ENCODE measurements at regions not wholly inside any gene's neighbourhood (a gene's known extent, or its start where the extent isn't known, plus 50 kb on each side); places are given as distances from the start of the nearest gene placed in this dataset.

DNA sequence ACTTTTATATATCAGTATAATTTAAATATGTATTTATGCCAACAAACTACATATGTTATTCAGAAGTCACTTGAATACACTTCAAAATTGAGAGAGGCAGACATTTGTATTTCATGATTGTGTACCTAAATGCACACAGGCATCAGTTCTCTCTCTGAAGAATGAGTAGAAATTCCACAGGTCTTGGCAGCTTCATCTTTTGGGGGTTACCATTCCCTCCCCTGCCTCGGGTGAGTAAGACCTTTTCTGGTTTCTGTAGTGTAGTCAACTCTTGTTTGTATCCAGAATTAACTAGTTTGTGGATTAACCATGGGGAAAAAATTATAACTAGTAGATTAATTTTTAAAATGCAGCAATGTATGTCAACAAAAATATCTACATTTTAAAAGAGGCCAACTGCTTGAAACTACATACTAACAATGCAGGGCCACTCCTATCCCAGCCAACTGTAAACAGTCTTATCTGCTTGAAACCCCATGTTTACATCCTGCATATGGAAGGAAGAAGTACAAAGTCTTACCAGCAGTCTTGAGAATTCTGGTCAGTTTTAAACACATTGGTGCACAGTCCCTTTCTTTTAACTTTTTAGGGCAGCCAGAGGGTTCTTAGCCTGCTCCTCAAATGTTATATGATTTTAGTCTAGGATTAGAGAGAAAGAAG lies 339.6 kb upstream of the KIF2A start:
- DNase-seq (peak; percentile 25 to 67), FAIRE-seq (no peak)
- peak overlapping the region in 1 of 3 donors; percentile 59 for H3K27ac ChIP-seq (ENCODE audit: low read depth in 1 of 3, low read length in 2 of 3)

GRCh38 chr5:61966997-61967396 lies 339.0 kb upstream of the KIF2A start:
- FAIRE-seq: no peak
- 60 to 75% (median 71%) methylated on average over 8 of the region's 8 CpGs for WGBS, 3 donors

More for the DNA sequence above, 339.6 kb upstream of the KIF2A start:
- Histone ChIP-seq H3K4me1 (ENCODE audit: control insufficient read depth in 3 of 3, insufficient read depth in 2 of 3, low read depth in 1 of 3, low read length in 2 of 3) (peaks cover 0 to 22% (median 2%) of the 10 kb centered on the region in 3 donors), H3K36me3 (ENCODE audit: control insufficient read depth in 3 of 3, insufficient read depth in 2 of 3, low read depth in 1 of 3, low read length in 3 of 3) (no peaks in the 10 kb centered on the region), H3K9me3 (ENCODE audit: control insufficient read depth in 2 of 2, insufficient read depth in 1 of 2, low read depth in 1 of 2, low read length in 1 of 2) (peaks cover 0 to 5% of the 10 kb centered on the region in 2 donors), H3K4me3 (ENCODE audit: low read depth in 1 of 3, low read length in 3 of 3) (no peak overlapping the region), H3K27me3 (ENCODE audit: control insufficient read depth in 3 of 3, insufficient read depth in 3 of 3, low read length in 3 of 3) (no peaks in the 10 kb centered on the region)
- 14 to 31% (median 29%) methylated on average over 1 of the region's 1 CpG for WGBS, 3 donors

GRCh38 chr5:61967681-61968080 lies 338.3 kb upstream of the KIF2A start:
- H3K4me1 ChIP-seq (ENCODE audit: control insufficient read depth in 3 of 3, insufficient read depth in 2 of 3, low read depth in 1 of 3, low read length in 2 of 3): peaks cover 0 to 22% (median 2%) of the 10 kb centered on the region in 3 donors
- 69 to 81% (median 79%) methylated on average over 3 of the region's 3 CpGs for WGBS, 3 donors
- H3K9me3 ChIP-seq (ENCODE audit: control insufficient read depth in 2 of 2, insufficient read depth in 1 of 2, low read depth in 1 of 2, low read length in 1 of 2): no peaks in the 10 kb centered on the region
- no peak for DNase-seq
- H3K27me3 ChIP-seq (ENCODE audit: control insufficient read depth in 3 of 3, insufficient read depth in 3 of 3, low read length in 3 of 3): no peaks in the 10 kb centered on the region
- no peak overlapping the region for H3K27ac ChIP-seq (ENCODE audit: low read depth in 1 of 3, low read length in 2 of 3)
- H3K4me3 ChIP-seq (ENCODE audit: low read depth in 1 of 3, low read length in 3 of 3): no peak overlapping the region
- FAIRE-seq: no peak
- H3K36me3 ChIP-seq (ENCODE audit: control insufficient read depth in 3 of 3, insufficient read depth in 2 of 3, low read depth in 1 of 3, low read length in 3 of 3): no peaks in the 10 kb centered on the region

More at GRCh38 chr5:61966997-61967396, 339.0 kb upstream of the KIF2A start:
- Histone ChIP-seq H3K27me3 (ENCODE audit: control insufficient read depth in 3 of 3, insufficient read depth in 3 of 3, low read length in 3 of 3) (no peaks in the 10 kb centered on the region), H3K9me3 (ENCODE audit: control insufficient read depth in 2 of 2, insufficient read depth in 1 of 2, low read depth in 1 of 2, low read length in 1 of 2) (peaks cover 0 to 4% of the 10 kb centered on the region in 2 donors), H3K36me3 (ENCODE audit: control insufficient read depth in 3 of 3, insufficient read depth in 2 of 3, low read depth in 1 of 3, low read length in 3 of 3) (no peaks in the 10 kb centered on the region), H3K4me3 (ENCODE audit: low read depth in 1 of 3, low read length in 3 of 3) (no peak overlapping the region), H3K4me1 (ENCODE audit: control insufficient read depth in 3 of 3, insufficient read depth in 2 of 3, low read depth in 1 of 3, low read length in 2 of 3) (peaks cover 0 to 22% (median 2%) of the 10 kb centered on the region in 3 donors), H3K27ac (ENCODE audit: low read depth in 1 of 3, low read length in 2 of 3) (peak overlapping the region in 1 of 3 donors; percentile 59)
- DNase-seq: peak in 1 of 2 donors; percentile 59

- no peaks in the 10 kb centered on the region for H3K9me3 ChIP-seq (ENCODE audit: control insufficient read depth in 2 of 2, insufficient read depth in 1 of 2, low read depth in 1 of 2, low read length in 1 of 2)
- no peak overlapping the region for H3K27ac ChIP-seq (ENCODE audit: low read depth in 1 of 3, low read length in 2 of 3)
- DNase-seq (no peak), FAIRE-seq (no peak)
- H3K4me3 ChIP-seq (ENCODE audit: low read depth in 1 of 3, low read length in 3 of 3): no peak overlapping the region
- peaks cover 0 to 21% (median 2%) of the 10 kb centered on the region in 3 donors for H3K4me1 ChIP-seq (ENCODE audit: control insufficient read depth in 3 of 3, insufficient read depth in 2 of 3, low read depth in 1 of 3, low read length in 2 of 3)
- H3K27me3 ChIP-seq (ENCODE audit: control insufficient read depth in 3 of 3, insufficient read depth in 3 of 3, low read length in 3 of 3): no peaks in the 10 kb centered on the region
- 61 to 73% (median 69%) methylated on average over 2 of the region's 2 CpGs for WGBS, 3 donors
- no peaks in the 10 kb centered on the region for H3K36me3 ChIP-seq (ENCODE audit: control insufficient read depth in 3 of 3, insufficient read depth in 2 of 3, low read depth in 1 of 3, low read length in 3 of 3)
These were observed 336.7 kb upstream of the KIF2A start for GRCh38 chr5:61969347-61969746.

GRCh38 chr5:61969755-61970154 lies 336.3 kb upstream of the KIF2A start:
- Histone ChIP-seq H3K4me1 (ENCODE audit: control insufficient read depth in 3 of 3, insufficient read depth in 2 of 3, low read depth in 1 of 3, low read length in 2 of 3) (peaks cover 0 to 17% (median 2%) of the 10 kb centered on the region in 3 donors), H3K27ac (ENCODE audit: low read depth in 1 of 3, low read length in 2 of 3) (no peak overlapping the region), H3K36me3 (ENCODE audit: control insufficient read depth in 3 of 3, insufficient read depth in 2 of 3, low read depth in 1 of 3, low read length in 3 of 3) (no peaks in the 10 kb centered on the region), H3K4me3 (ENCODE audit: low read depth in 1 of 3, low read length in 3 of 3) (no peak overlapping the region), H3K27me3 (ENCODE audit: control insufficient read depth in 3 of 3, insufficient read depth in 3 of 3, low read length in 3 of 3) (no peaks in the 10 kb centered on the region), H3K9me3 (ENCODE audit: control insufficient read depth in 2 of 2, insufficient read depth in 1 of 2, low read depth in 1 of 2, low read length in 1 of 2) (no peaks in the 10 kb centered on the region)
- WGBS, 3 donors: 92 to 97% (median 94%) methylated on average over 2 of the region's 2 CpGs
- FAIRE-seq (no peak), DNase-seq (no peak)

GRCh38 chr5:61970218-61970617 lies 335.8 kb upstream of the KIF2A start:
- 76 to 88% (median 80%) methylated on average over 7 of the region's 7 CpGs for WGBS, 3 donors
- no peak for FAIRE-seq

GRCh38 chr5:61974680-61975079 lies 331.3 kb upstream of the KIF2A start:
- Histone ChIP-seq H3K36me3 (ENCODE audit: control insufficient read depth in 3 of 3, insufficient read depth in 2 of 3, low read depth in 1 of 3, low read length in 3 of 3) (no peaks in the 10 kb centered on the region), H3K27ac (ENCODE audit: low read depth in 1 of 3, low read length in 2 of 3) (no peak overlapping the region), H3K27me3 (ENCODE audit: control insufficient read depth in 3 of 3, insufficient read depth in 3 of 3, low read length in 3 of 3) (no peaks in the 10 kb centered on the region), H3K9me3 (ENCODE audit: control insufficient read depth in 2 of 2, insufficient read depth in 1 of 2, low read depth in 1 of 2, low read length in 1 of 2) (no peaks in the 10 kb centered on the region), H3K4me1 (ENCODE audit: control insufficient read depth in 3 of 3, insufficient read depth in 2 of 3, low read depth in 1 of 3, low read length in 2 of 3) (no peaks in the 10 kb centered on the region), H3K4me3 (ENCODE audit: low read depth in 1 of 3, low read length in 3 of 3) (no peak overlapping the region)
- FAIRE-seq (no peak), DNase-seq (no peak)
- 68 to 78% (median 74%) methylated on average over 6 of the region's 6 CpGs for WGBS, 3 donors

More at GRCh38 chr5:61970218-61970617, 335.8 kb upstream of the KIF2A start:
- Histone ChIP-seq H3K4me3 (ENCODE audit: low read depth in 1 of 3, low read length in 3 of 3) (no peak overlapping the region), H3K4me1 (ENCODE audit: control insufficient read depth in 3 of 3, insufficient read depth in 2 of 3, low read depth in 1 of 3, low read length in 2 of 3) (peaks cover 0 to 16% (median 2%) of the 10 kb centered on the region in 3 donors), H3K27me3 (ENCODE audit: control insufficient read depth in 3 of 3, insufficient read depth in 3 of 3, low read length in 3 of 3) (no peaks in the 10 kb centered on the region), H3K27ac (ENCODE audit: low read depth in 1 of 3, low read length in 2 of 3) (no peak overlapping the region), H3K36me3 (ENCODE audit: control insufficient read depth in 3 of 3, insufficient read depth in 2 of 3, low read depth in 1 of 3, low read length in 3 of 3) (no peaks in the 10 kb centered on the region), H3K9me3 (ENCODE audit: control insufficient read depth in 2 of 2, insufficient read depth in 1 of 2, low read depth in 1 of 2, low read length in 1 of 2) (no peaks in the 10 kb centered on the region)
- no peak for DNase-seq

DNA sequence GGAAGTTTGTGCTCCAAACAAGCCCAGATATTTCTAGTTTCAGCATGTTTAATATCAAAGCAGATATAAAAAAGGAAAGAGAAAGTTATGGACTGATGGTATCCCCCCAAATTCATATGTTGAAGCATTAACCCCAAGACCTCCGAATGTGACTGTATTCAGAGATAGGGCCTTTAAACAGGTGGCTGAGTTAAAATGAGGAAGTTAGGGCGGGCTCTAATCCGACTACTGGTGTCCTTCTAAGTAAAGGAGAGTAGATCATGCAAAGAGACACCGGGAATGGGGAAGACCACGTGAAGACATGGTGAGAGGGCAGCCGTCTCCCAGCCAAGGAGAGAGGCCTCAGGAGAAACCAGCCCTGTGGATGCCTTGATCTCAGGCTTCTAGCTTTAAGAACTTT lies 324.1 kb upstream of the KIF2A start:
- Histone ChIP-seq H3K27ac (ENCODE audit: low read depth in 1 of 3, low read length in 2 of 3) (no peak overlapping the region), H3K9me3 (ENCODE audit: control insufficient read depth in 2 of 2, insufficient read depth in 1 of 2, low read depth in 1 of 2, low read length in 1 of 2) (peaks cover 0 to 3% of the 10 kb centered on the region in 2 donors), H3K36me3 (ENCODE audit: control insufficient read depth in 3 of 3, insufficient read depth in 2 of 3, low read depth in 1 of 3, low read length in 3 of 3) (no peaks in the 10 kb centered on the region), H3K4me1 (ENCODE audit: control insufficient read depth in 3 of 3, insufficient read depth in 2 of 3, low read depth in 1 of 3, low read length in 2 of 3) (peaks cover 0 to 6% (median 0%) of the 10 kb centered on the region in 3 donors), H3K27me3 (ENCODE audit: control insufficient read depth in 3 of 3, insufficient read depth in 3 of 3, low read length in 3 of 3) (peaks cover 0 to 2% (median 0%) of the 10 kb centered on the region in 3 donors), H3K4me3 (ENCODE audit: low read depth in 1 of 3, low read length in 3 of 3) (no peak overlapping the region)
- WGBS, 3 donors: 67 to 87% (median 68%) methylated on average over 6 of the region's 6 CpGs
- FAIRE-seq (no peak), DNase-seq (no peak)

Measured in small intestine (tissue), 7 donors.